ENCODE measurements at regions not wholly inside any gene's neighbourhood (a gene's known extent, or its start where the extent isn't known, plus 50 kb on each side); places are given as distances from the start of the nearest gene placed in this dataset.

DNA sequence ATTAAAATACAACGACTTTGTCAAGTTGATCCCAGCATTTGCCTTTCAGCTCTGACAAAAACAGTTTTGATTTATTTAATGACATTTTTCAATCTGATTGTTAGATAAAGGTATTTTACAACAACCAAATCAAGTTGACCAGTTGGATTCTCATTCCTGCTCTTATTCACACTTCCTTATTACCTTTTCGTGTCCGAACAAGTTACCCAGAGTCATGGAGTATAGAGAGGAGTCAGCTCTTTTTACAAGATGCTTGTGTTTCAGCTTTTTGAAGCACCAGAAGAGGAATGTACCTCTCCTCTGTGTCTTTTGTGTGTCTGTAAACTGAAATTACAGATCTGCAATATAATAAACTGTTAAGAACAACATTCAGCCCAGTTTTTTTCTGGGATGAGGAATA is 151.3 kb upstream of the TMEM161B start:
- Histone ChIP-seq H3K56ac (ENCODE audit: extremely low read depth, insufficient read depth, low read length) (no peak overlapping the region), H2BK20ac (ENCODE audit: low read depth, low read length) (no peak overlapping the region), H4K20me1 (ENCODE audit: insufficient read depth, low read length) (no peaks in the 10 kb centered on the region), H3K79me1 (ENCODE audit: low read depth in 1 of 2, low read length in 2 of 2) (no peaks in the 10 kb centered on the region), H3K4me2 (ENCODE audit: low read depth, low read length) (no peak overlapping the region), H3K9me1 (ENCODE audit: insufficient read depth, low read length) (no peaks in the 10 kb centered on the region), H3K4ac (ENCODE audit: low read depth, low read length) (no peak overlapping the region), H4K5ac (ENCODE audit: low read depth, low read length) (no peak overlapping the region), H3K9me3 (ENCODE audit: control insufficient read depth, insufficient read depth, low read length) (no peaks in the 10 kb centered on the region), H2BK5ac (ENCODE audit: low read depth, low read length, poor library complexity, severe bottlenecking) (no peak overlapping the region), H3K23ac (ENCODE audit: low read depth, low read length) (no peak overlapping the region), H2AK9ac (replicated peaks; ENCODE audit: low read depth, low read length, poor library complexity) (no peak overlapping the region), H4K8ac (ENCODE audit: low read depth in 2 of 2, low read length in 2 of 2) (no peak overlapping the region), H2AK5ac (ENCODE audit: low read depth, low read length) (no peak overlapping the region), H3K36me3 (ENCODE audit: control insufficient read depth, insufficient read depth, low read length) (no peaks in the 10 kb centered on the region), H3K18ac (ENCODE audit: low read depth, low read length) (no peak overlapping the region), H3K9ac (ENCODE audit: low read depth, low read length) (no peak overlapping the region), H3K4me1 (ENCODE audit: control insufficient read depth, insufficient read depth, low read length) (no peaks in the 10 kb centered on the region), H4K91ac (ENCODE audit: insufficient read depth, low read depth, low read length) (no peak overlapping the region), H3K27me3 (ENCODE audit: control insufficient read depth, insufficient read depth, low read length) (no peaks in the 10 kb centered on the region), H2AFZ (replicated peaks; ENCODE audit: low read length, poor library complexity) (no peak overlapping the region), H2BK120ac (ENCODE audit: low read depth, low read length) (no peak overlapping the region), H3K14ac (replicated peaks; ENCODE audit: low read depth, low read length) (no peak overlapping the region), H2BK15ac (ENCODE audit: low read depth, low read length) (no peak overlapping the region), H3K4me3 (ENCODE audit: insufficient read depth, low read depth, low read length) (no peak overlapping the region), H3K27ac (ENCODE audit: insufficient read depth, low read length) (no peak overlapping the region)
- BruUV-seq (replicated peaks): no TSS peak
- DNase-seq (no peak), ATAC-seq (ENCODE audit: low read depth) (no peak)
- intact Hi-C loops (cut with micrococcal nuclease) (no loop called here), in situ Hi-C loops (cut with MboI; ENCODE audit: low sequenced_read_pairs) (no loop called here), dilution Hi-C loops (cut with HindIII; ENCODE audit: low sequenced_read_pairs, unreplicated experiment) (no loop called here)
- ChIA-PET CTCF (no interaction called here), POLR2A (ENCODE audit: unreplicated experiment) (no interaction called here)
- no peak for TF ChIP-seq SMC3 (IDR thresholded peaks at IDR 0.05; ENCODE audit: low read depth, low read length)
- TF ChIP-seq MXI1 (IDR thresholded peaks at IDR 0.05; ENCODE audit: borderline replicate concordance, low read depth, low read length): no peak
- TF ChIP-seq ELK1 (IDR thresholded peaks at IDR 0.05; ENCODE audit: borderline replicate concordance, low read depth, low read length): no peak
- no peak for TF ChIP-seq POLR2A (IDR thresholded peaks at IDR 0.05; ENCODE audit: low read depth, low read length)
- no CpG with 5 or more reads among the region's 3 CpGs for WGBS, 2 experiments (ENCODE audit: extremely low coverage in 2 of 2, insufficient read length in 1 of 2)

Measured in IMR-90 (cell line).